ENCODE measurements at regions not wholly inside any gene's neighbourhood (a gene's known extent, or its start where the extent isn't known, plus 50 kb on each side); places are given as distances from the start of the nearest gene placed in this dataset.

GRCh38 chr15:27650244-27650643, 448.9 kb downstream of the OCA2 start:
- H3K4me3 ChIP-seq: no peak overlapping the region
- H2AFZ ChIP-seq (replicated peaks): no peak overlapping the region
- H3K27ac ChIP-seq: no peak overlapping the region
- H3K9ac ChIP-seq: no peak overlapping the region
- peaks cover 12% of the 10 kb centered on the region for H3K4me1 Mint-ChIP-seq
- H3K4me1 ChIP-seq: peaks cover 10% of the 10 kb centered on the region
- H4K20me1 ChIP-seq (ENCODE audit: low read depth): no peaks in the 10 kb centered on the region
- H3K4me3 Mint-ChIP-seq: no peak overlapping the region
- no peaks in the 10 kb centered on the region for H3F3A ChIP-seq (ENCODE audit: low read depth)
- no peaks in the 10 kb centered on the region for H3K79me2 ChIP-seq (ENCODE audit: low read depth)
- H3K36me3 ChIP-seq: no peaks in the 10 kb centered on the region
- DNase-seq (ENCODE audit: low spot score): no peak
- H3K27me3 ChIP-seq: no peaks in the 10 kb centered on the region
- H3K4me2 ChIP-seq: no peak overlapping the region
- H3K27ac Mint-ChIP-seq: peak overlapping the region; percentile 2
- H3K9me3 ChIP-seq (ENCODE audit: low read depth): no peaks in the 10 kb centered on the region
- peaks cover 9% of the 10 kb centered on the region for H3K27me3 Mint-ChIP-seq (ENCODE audit: insufficient read depth, low read depth)
- no peak for TF ChIP-seq CTCF (IDR thresholded peaks at IDR 0.05)
- no peak for TF ChIP-seq EZH2phosphoT487 (IDR thresholded peaks at IDR 0.05)
- TF ChIP-seq EZH2 (IDR thresholded peaks at IDR 0.05): no peak
- no peaks in the 10 kb centered on the region for H3K36me3 Mint-ChIP-seq
- no peaks in the 10 kb centered on the region for H3K9me3 Mint-ChIP-seq

GRCh38 chr15:27648359-27648758, 450.8 kb downstream of the OCA2 start:
- Histone ChIP-seq H3K79me2 (ENCODE audit: low read depth) (no peaks in the 10 kb centered on the region), H3K27ac (no peak overlapping the region), H3K36me3 (no peaks in the 10 kb centered on the region), H4K20me1 (ENCODE audit: low read depth) (no peaks in the 10 kb centered on the region), H3K4me1 (peaks cover 10% of the 10 kb centered on the region), H3K27me3 (no peaks in the 10 kb centered on the region), H3F3A (ENCODE audit: low read depth) (no peaks in the 10 kb centered on the region), H3K4me2 (no peak overlapping the region), H3K4me3 (no peak overlapping the region), H3K9ac (no peak overlapping the region), H3K9me3 (ENCODE audit: low read depth) (no peaks in the 10 kb centered on the region), H2AFZ (replicated peaks) (no peak overlapping the region)
- Mint-ChIP-seq H3K27me3 (ENCODE audit: insufficient read depth, low read depth) (peaks cover 9% of the 10 kb centered on the region), H3K4me1 (peaks cover 14% of the 10 kb centered on the region), H3K27ac (no peak overlapping the region), H3K9me3 (peaks cover 9% of the 10 kb centered on the region), H3K4me3 (no peak overlapping the region), H3K36me3 (no peaks in the 10 kb centered on the region)
- TF ChIP-seq EZH2 (IDR thresholded peaks at IDR 0.05) (no peak), EZH2phosphoT487 (IDR thresholded peaks at IDR 0.05) (no peak), CTCF (IDR thresholded peaks at IDR 0.05) (no peak)
- no peak for DNase-seq (ENCODE audit: low spot score)

- no peak overlapping the region for H3K4me3 ChIP-seq
- no peaks in the 10 kb centered on the region for H3F3A ChIP-seq (ENCODE audit: low read depth)
- H3K36me3 Mint-ChIP-seq: no peaks in the 10 kb centered on the region
- no peaks in the 10 kb centered on the region for H3K9me3 ChIP-seq (ENCODE audit: low read depth)
- H3K4me2 ChIP-seq: no peak overlapping the region
- DNase-seq (ENCODE audit: low spot score): peak; percentile 31
- no peaks in the 10 kb centered on the region for H3K36me3 ChIP-seq
- no peaks in the 10 kb centered on the region for H3K27me3 ChIP-seq
- peaks cover 5% of the 10 kb centered on the region for H3K27me3 Mint-ChIP-seq (ENCODE audit: insufficient read depth, low read depth)
- H3K27ac ChIP-seq: no peak overlapping the region
- peaks cover 11% of the 10 kb centered on the region for H3K4me1 Mint-ChIP-seq
- H3K9me3 Mint-ChIP-seq: peaks cover 21% of the 10 kb centered on the region
- no peak overlapping the region for H3K4me3 Mint-ChIP-seq
- H3K4me1 ChIP-seq: peaks cover 10% of the 10 kb centered on the region
- TF ChIP-seq CTCF (IDR thresholded peaks at IDR 0.05) (no peak), EZH2phosphoT487 (IDR thresholded peaks at IDR 0.05) (no peak), EZH2 (IDR thresholded peaks at IDR 0.05) (no peak)
- H3K9ac ChIP-seq: no peak overlapping the region
- no peak overlapping the region for H2AFZ ChIP-seq (replicated peaks)
- H4K20me1 ChIP-seq (ENCODE audit: low read depth): no peaks in the 10 kb centered on the region
- no peaks in the 10 kb centered on the region for H3K79me2 ChIP-seq (ENCODE audit: low read depth)
- H3K27ac Mint-ChIP-seq: no peak overlapping the region
These were observed 452.6 kb downstream of the OCA2 start for GRCh38 chr15:27646531-27646930.

All from neural progenitor cell (in vitro differentiated cells).